Activated T-cell treated with anti-CD3 and anti-CD28 coated beads, Interleukin-2, amount 50 U/mL, for 24 hours (primary cell): ENCODE measurements at regions not wholly inside any gene's neighbourhood (a gene's known extent, or its start where the extent isn't known, plus 50 kb on each side); places are given as distances from the start of the nearest gene placed in this dataset.
"Not testable (repeated sequence)": the region's sequence is repeated elsewhere in the genome, so short reads cannot be mapped to it uniquely, and the experiment has no call there.

Source experiments
- DNase-seq: peaks from one replicate; pipeline ENCODE4 v3.0.0-alpha.2; 2020
- H3K27ac Mint-ChIP-seq: 2 replicates; pipeline ENCODE4 v1.8.0; 2020; ENCODE audit warnings: mild to moderate bottlenecking, mixed read lengths
- H3K27me3 Mint-ChIP-seq: 2 replicates; pipeline ENCODE4 v1.8.0; 2020; ENCODE audit warnings: mixed read lengths
- H3K36me3 Mint-ChIP-seq: 2 replicates; pipeline ENCODE4 v1.8.0; 2020; ENCODE audit warnings: low read depth, mixed read lengths
- H3K4me1 Mint-ChIP-seq: 2 replicates; pipeline ENCODE4 v1.8.0; 2020; ENCODE audit warnings: low read depth, mixed read lengths
- H3K4me3 Mint-ChIP-seq: 2 replicates; pipeline ENCODE4 v1.8.0; 2020; ENCODE audit warnings: mild to moderate bottlenecking, moderate library complexity, mixed read lengths
- H3K9me3 Mint-ChIP-seq: 2 replicates; pipeline ENCODE4 v1.8.0; 2020; ENCODE audit warnings: mixed read lengths

- H3K27ac Mint-ChIP-seq = no peak overlapping the region
- H3K4me3 Mint-ChIP-seq = no peak overlapping the region
- no peaks in the 10 kb centered on the region for H3K27me3 Mint-ChIP-seq
- no peaks in the 10 kb centered on the region for H3K4me1 Mint-ChIP-seq
- H3K9me3 Mint-ChIP-seq = no peaks in the 10 kb centered on the region
- H3K36me3 Mint-ChIP-seq = no peaks in the 10 kb centered on the region
- no peak for DNase-seq
These were observed 264.7 kb downstream of the MYCN start for GRCh38 chr2:16204886-16205620.

DNA sequence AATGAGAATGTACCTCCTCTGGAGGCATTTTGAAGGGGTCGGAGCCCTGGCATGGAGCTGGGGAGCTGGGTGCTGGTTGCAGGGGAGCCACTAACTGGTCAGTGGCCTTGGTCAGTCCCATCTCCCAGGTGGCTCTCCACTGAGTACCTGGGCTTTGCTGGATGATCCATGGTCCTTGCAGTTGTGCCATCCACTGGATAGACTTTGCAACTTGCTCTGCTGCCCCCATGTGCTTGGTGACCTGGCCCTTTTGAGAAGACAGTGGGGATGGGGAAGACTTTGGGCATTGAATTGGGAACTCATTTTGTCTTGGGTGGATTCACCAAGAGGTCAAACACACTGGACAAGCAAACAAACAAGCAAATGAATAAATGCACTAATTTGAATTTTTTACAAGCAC lies 263.9 kb downstream of the MYCN start:
- no peak overlapping the region for H3K4me3 Mint-ChIP-seq
- H3K36me3 Mint-ChIP-seq = no peaks in the 10 kb centered on the region
- no peaks in the 10 kb centered on the region for H3K4me1 Mint-ChIP-seq
- no peaks in the 10 kb centered on the region for H3K27me3 Mint-ChIP-seq
- DNase-seq = no peak
- H3K9me3 Mint-ChIP-seq = no peaks in the 10 kb centered on the region
- no peak overlapping the region for H3K27ac Mint-ChIP-seq

DNA sequence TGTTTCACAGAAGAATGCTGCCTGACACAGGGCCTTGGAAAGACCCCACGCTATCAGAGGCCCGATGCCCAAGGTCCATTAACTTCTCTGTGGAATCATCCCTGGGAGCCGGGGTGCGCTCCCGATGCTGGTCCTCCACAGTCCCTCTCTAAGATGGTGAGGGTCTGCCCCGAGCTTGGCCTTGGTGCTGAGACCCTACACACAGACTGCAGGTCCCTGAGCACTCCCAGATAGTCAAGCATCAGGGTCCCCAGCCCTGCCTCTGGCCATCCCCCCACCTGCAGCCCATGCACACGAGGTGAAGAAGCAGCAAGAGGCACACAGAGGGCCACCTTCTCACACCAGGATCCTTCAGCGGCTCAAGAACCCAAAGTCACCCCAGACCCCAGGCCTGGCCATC lies 263.3 kb downstream of the MYCN start:
- H3K27ac Mint-ChIP-seq = no peak overlapping the region
- H3K4me1 Mint-ChIP-seq = no peaks in the 10 kb centered on the region
- no peak for DNase-seq
- no peaks in the 10 kb centered on the region for H3K36me3 Mint-ChIP-seq
- H3K9me3 Mint-ChIP-seq = no peaks in the 10 kb centered on the region
- H3K27me3 Mint-ChIP-seq = no peaks in the 10 kb centered on the region
- H3K4me3 Mint-ChIP-seq = no peak overlapping the region

DNA sequence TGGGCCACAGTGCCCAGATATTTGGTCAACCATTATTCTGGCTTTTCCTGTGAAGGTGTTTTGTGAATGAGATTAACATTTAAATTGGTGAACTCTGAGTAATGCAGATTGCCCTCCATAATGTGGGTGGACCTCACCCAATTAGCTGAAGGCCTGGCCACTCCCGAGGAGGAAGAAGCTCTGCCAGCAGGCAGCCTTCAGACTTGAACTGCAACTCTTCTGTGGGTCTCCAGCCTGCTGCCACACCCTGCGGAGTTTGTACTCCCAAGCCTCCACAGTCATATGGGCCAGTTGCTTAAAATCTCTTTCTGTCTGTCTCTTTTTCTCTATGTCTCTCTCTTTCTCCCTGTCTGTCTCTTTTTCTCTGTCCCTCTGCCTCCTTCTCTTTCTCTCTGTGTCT lies 262.7 kb downstream of the MYCN start:
- no peak overlapping the region for H3K4me3 Mint-ChIP-seq
- no peak overlapping the region for H3K27ac Mint-ChIP-seq
- no peak for DNase-seq
- no peaks in the 10 kb centered on the region for H3K9me3 Mint-ChIP-seq
- H3K27me3 Mint-ChIP-seq = no peaks in the 10 kb centered on the region
- no peaks in the 10 kb centered on the region for H3K4me1 Mint-ChIP-seq
- H3K36me3 Mint-ChIP-seq = no peaks in the 10 kb centered on the region

GRCh38 chr2:16202266-16203020 lies 262.1 kb downstream of the MYCN start:
- Mint-ChIP-seq H3K36me3 (no peaks in the 10 kb centered on the region), H3K27me3 (no peaks in the 10 kb centered on the region), H3K27ac (no peak overlapping the region), H3K9me3 (no peaks in the 10 kb centered on the region), H3K4me3 (no peak overlapping the region), H3K4me1 (no peaks in the 10 kb centered on the region)
- DNase-seq = no peak

DNA sequence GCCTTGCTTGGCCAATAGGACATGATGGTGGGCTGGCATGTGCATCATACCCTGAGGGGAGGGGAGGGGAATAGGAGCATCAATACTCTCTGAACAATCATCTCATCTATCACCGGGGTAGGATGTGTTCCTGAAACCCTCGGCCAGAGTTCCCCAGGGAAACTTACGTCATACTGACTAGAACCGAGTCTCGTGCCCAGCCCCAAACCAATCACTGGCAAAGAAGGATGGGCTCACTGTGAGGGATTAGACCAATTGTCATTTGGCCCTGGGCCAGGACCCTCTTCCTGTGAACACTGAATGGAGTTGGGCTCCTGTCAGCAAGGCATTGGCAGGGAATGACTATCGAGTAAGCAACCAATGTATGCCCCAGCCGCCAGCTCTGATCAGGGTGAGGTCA lies 261.5 kb downstream of the MYCN start:
- Mint-ChIP-seq H3K36me3 (no peaks in the 10 kb centered on the region), H3K27ac (no peak overlapping the region), H3K4me3 (no peak overlapping the region), H3K27me3 (no peaks in the 10 kb centered on the region), H3K4me1 (no peaks in the 10 kb centered on the region), H3K9me3 (no peaks in the 10 kb centered on the region)
- DNase-seq = no peak

DNA sequence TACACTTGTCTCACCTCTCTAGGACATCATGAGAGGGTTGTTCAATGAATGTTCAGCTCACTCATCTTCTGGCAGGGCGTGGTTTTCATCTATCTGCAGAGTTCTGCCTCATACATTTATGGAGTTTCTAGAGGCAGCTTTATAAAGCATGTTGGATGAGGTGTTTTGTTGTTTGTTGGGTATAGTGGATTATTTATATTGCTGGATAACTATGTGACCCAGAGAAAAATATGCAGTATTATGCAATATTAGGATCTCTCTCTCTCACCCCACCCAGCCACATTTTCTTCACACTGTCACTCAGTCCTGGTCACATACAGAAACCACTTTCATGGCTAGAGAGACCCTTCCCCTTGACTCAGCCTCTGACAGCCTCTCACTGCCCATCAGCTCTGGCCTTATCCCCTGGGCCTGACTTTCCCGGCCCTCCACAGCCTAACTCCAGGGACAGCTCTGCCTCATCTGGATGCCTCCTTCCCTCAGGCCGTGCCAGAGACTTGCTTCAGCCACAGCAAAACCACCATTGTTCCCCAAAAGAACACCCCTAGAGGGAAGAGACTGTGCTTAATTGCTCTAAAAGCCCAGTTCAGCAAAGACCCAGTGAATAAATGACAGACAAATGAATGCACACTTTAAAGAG lies 260.3 kb downstream of the MYCN start:
- no peaks in the 10 kb centered on the region for H3K9me3 Mint-ChIP-seq
- no peaks in the 10 kb centered on the region for H3K36me3 Mint-ChIP-seq
- H3K4me3 Mint-ChIP-seq = no peak overlapping the region
- no peaks in the 10 kb centered on the region for H3K27me3 Mint-ChIP-seq
- H3K27ac Mint-ChIP-seq = no peak overlapping the region
- no peak for DNase-seq
- H3K4me1 Mint-ChIP-seq = no peaks in the 10 kb centered on the region

GRCh38 chr2:16199882-16200553 lies 259.7 kb downstream of the MYCN start:
- Mint-ChIP-seq H3K4me3 (no peak overlapping the region), H3K9me3 (no peaks in the 10 kb centered on the region), H3K27me3 (no peaks in the 10 kb centered on the region), H3K4me1 (no peaks in the 10 kb centered on the region), H3K36me3 (no peaks in the 10 kb centered on the region), H3K27ac (no peak overlapping the region)
- DNase-seq = no peak

GRCh38 chr2:16199241-16199640 lies 258.9 kb downstream of the MYCN start:
- not testable (repeated sequence) for H3K4me3 Mint-ChIP-seq, DNase-seq, H3K36me3 Mint-ChIP-seq, H3K4me1 Mint-ChIP-seq, H3K27me3 Mint-ChIP-seq, H3K27ac Mint-ChIP-seq, H3K9me3 Mint-ChIP-seq

DNA sequence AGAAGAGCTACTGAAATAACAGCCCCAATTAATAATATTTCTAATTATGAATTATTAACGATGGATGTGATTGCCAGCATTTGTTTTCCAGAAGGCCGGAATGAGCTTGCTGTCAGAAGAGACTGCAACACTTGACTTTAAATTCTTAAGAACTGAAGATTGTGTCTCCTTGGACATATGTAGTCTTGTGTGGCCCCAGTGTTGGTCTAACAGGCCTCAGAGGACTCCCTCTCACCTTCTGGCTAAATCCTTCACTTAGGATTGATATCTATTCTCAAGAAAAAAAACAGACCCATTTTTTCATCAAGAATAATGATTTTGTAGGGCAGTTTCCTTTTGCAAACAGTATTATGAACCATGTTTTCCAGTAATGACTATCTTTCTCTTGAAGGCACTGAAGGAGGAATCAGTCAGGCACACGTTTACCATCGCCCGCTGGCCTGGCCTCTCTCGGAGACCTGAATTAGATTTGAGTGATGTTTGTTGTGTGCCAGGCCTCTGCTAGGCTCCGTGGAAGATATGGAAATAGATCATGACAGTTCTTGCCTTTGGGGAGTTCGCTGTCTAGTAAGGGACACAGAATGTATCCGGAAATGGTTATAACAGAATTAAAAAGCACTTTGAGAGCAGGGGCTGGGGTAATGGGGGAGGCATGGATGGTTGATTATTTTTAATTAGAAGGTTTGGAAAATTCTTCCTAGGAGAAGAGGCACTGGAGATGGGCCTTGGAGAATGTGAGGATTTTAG lies 258.0 kb downstream of the MYCN start:
- Mint-ChIP-seq H3K27ac (no peak overlapping the region), H3K9me3 (no peaks in the 10 kb centered on the region), H3K4me3 (no peak overlapping the region), H3K27me3 (no peaks in the 10 kb centered on the region), H3K4me1 (no peaks in the 10 kb centered on the region), H3K36me3 (no peaks in the 10 kb centered on the region)
- no peak for DNase-seq

DNA sequence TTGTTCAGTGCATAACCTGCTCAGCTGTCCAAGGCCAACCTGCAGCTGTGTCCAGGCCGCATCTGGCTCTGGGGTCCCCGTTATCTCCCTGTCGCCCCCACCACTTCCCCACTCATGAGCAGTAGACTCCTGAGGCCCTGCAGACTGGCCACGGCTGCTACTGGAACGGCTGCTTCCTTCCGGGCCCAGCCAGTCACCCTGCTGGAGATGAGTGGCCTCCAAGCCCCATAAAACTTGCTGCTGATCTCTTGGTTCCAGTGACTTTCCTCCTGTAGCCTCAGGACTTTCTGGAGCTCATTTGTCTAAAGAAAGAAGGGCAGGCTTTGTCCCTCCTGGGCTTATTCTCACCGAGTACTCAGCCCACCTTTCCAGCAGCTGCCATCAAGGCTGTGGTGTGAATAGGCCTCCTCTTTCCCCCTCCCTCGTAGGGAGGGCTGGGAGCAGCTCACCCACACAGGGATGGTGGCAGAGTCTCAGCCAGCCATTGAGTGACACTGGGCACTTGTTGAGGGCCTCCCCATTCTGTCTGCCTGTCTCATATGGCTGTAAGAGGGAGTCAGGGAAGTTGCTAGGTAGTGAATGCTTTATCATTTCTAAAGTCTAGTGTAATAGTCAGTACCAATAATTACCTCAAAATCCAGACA lies 257.3 kb downstream of the MYCN start:
- H3K4me1 Mint-ChIP-seq = no peaks in the 10 kb centered on the region

DNA sequence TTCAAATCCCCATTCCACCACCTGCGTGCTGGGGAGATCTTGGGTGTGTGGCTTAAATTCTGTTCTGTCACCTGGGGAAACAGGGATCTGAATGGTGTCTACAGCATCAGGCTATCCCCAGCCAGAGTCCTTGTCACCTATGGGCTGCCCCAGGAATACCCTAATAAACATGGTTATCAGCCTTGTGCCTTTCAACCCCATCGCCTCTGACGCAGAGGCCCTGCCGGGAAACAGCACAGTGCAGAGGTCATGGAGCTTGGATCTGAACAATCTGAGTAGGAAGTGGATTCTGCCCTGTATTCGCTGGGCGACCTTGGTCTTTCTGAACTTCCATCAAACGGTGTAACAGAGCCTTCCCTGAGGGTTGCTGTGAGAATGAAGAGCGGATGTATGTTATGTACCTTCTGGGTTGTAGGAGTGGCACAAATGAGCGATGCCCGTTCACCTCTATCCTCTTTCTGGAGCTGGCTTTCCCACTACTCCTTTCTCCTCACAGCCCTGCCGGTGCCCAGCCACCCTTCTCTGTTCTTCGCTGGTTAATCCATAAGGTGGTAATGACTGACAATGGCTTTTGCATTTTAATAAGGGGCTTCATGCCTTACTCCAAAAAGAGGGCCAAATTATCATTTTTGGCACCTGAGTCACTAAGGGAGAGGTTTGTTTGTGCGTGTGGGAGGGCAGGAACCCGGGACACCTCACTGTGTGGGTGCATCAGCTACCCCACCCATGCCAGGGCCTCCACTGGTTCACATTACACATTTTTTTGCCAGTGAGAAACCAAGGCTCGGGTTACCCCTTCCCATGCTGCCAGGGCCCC lies 256.5 kb downstream of the MYCN start:
- H3K27ac Mint-ChIP-seq = no peak overlapping the region
- no peaks in the 10 kb centered on the region for H3K36me3 Mint-ChIP-seq
- H3K4me1 Mint-ChIP-seq = no peaks in the 10 kb centered on the region
- no peaks in the 10 kb centered on the region for H3K27me3 Mint-ChIP-seq
- DNase-seq = no peak
- no peaks in the 10 kb centered on the region for H3K9me3 Mint-ChIP-seq
- no peak overlapping the region for H3K4me3 Mint-ChIP-seq

More for the DNA sequence above, 257.3 kb downstream of the MYCN start:
- Mint-ChIP-seq H3K36me3 (no peaks in the 10 kb centered on the region), H3K27me3 (no peaks in the 10 kb centered on the region), H3K9me3 (no peaks in the 10 kb centered on the region), H3K4me3 (no peak overlapping the region), H3K27ac (no peak overlapping the region)
- no peak for DNase-seq

DNA sequence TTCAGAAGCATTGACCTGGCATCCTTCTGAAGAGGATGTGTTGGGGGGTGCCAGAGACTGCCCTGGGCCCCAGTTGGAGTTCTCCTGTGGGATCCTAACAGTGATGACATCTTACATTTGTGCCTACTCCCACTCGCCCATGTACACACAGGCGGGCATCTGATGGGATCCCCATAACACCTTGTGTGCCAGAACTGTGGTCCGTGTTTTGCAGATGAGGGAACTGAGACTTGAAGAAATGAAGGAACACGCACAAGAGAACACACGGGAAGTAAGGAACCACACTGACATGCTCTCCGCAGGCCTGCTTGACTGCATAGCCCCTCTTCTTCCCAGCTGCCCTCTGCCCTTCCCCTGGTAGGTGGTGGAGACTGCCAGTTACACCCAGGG lies 255.3 kb downstream of the MYCN start:
- Mint-ChIP-seq H3K9me3 (no peaks in the 10 kb centered on the region), H3K4me1 (no peaks in the 10 kb centered on the region), H3K27me3 (no peaks in the 10 kb centered on the region), H3K36me3 (no peaks in the 10 kb centered on the region), H3K27ac (no peak overlapping the region), H3K4me3 (no peak overlapping the region)
- DNase-seq = no peak
